Kidney epithelial cell (primary cell): ENCODE measurements at regions not wholly inside any gene's neighbourhood (a gene's known extent, or its start where the extent isn't known, plus 50 kb on each side); places are given as distances from the start of the nearest gene placed in this dataset.

Source experiments
- DNase-seq: peaks from one replicate; pipeline ENCODE4 v3.0.0-alpha.2; 2010; ENCODE audit warnings: low read depth
- H3K27me3 ChIP-seq: 2 replicates; pipeline ENCODE4 v1.6.0; 2011; ENCODE audit warnings: low read length; ENCODE audit not compliant: control insufficient read depth, insufficient read depth
- H3K36me3 ChIP-seq: 2 replicates; pipeline ENCODE4 v1.5.1; 2011; ENCODE audit warnings: low read length; ENCODE audit not compliant: control insufficient read depth, insufficient read depth
- H3K4me3 ChIP-seq: 2 replicates; pipeline ENCODE4 v1.5.1; 2011; ENCODE audit warnings: low read depth, mild to moderate bottlenecking, control low read depth, low read length
- CTCF ChIP-seq: IDR thresholded peaks from 2 replicates; pipeline ENCODE4 v1.5.1; 2011; ENCODE audit warnings: mild to moderate bottlenecking, moderate library complexity, low read length, control low read depth, inconsistent platforms; ENCODE audit not compliant: insufficient read depth, poor library complexity, severe bottlenecking

- no peaks in the 10 kb centered on the region for H3K36me3 ChIP-seq
- DNase-seq: no peak
- no peak for TF ChIP-seq CTCF
- H3K4me3 ChIP-seq: no peak overlapping the region
- H3K27me3 ChIP-seq: no peaks in the 10 kb centered on the region
Observed at GRCh38 chr9:25543806-25544205, 134.4 kb downstream of the TUSC1 start.

- no peak overlapping the region for H3K4me3 ChIP-seq
- TF ChIP-seq CTCF: no peak
- no peak for DNase-seq
- H3K27me3 ChIP-seq: no peaks in the 10 kb centered on the region
- H3K36me3 ChIP-seq: no peaks in the 10 kb centered on the region
Observed at GRCh38 chr9:25542319-25542718, 135.9 kb downstream of the TUSC1 start.

- Histone ChIP-seq H3K27me3 (no peaks in the 10 kb centered on the region), H3K36me3 (no peaks in the 10 kb centered on the region), H3K4me3 (no peak overlapping the region)
- no peak for TF ChIP-seq CTCF
- no peak for DNase-seq
Observed at GRCh38 chr9:25537808-25538207, 140.4 kb downstream of the TUSC1 start.

- H3K27me3 ChIP-seq: no peaks in the 10 kb centered on the region
- H3K36me3 ChIP-seq: no peaks in the 10 kb centered on the region
- TF ChIP-seq CTCF: no peak
- H3K4me3 ChIP-seq: no peak overlapping the region
- no peak for DNase-seq
Observed at GRCh38 chr9:25519286-25519685, 159.0 kb downstream of the TUSC1 start.

- H3K4me3 ChIP-seq: no peak overlapping the region
- no peak for TF ChIP-seq CTCF
- no peak for DNase-seq
- H3K27me3 ChIP-seq: no peaks in the 10 kb centered on the region
- H3K36me3 ChIP-seq: no peaks in the 10 kb centered on the region
Observed at GRCh38 chr9:25517701-25518100, 160.5 kb downstream of the TUSC1 start.

- no peak overlapping the region for H3K4me3 ChIP-seq
- H3K27me3 ChIP-seq: no peaks in the 10 kb centered on the region
- H3K36me3 ChIP-seq: no peaks in the 10 kb centered on the region
- TF ChIP-seq CTCF: no peak
- DNase-seq: no peak
Observed at GRCh38 chr9:25513509-25514033, 164.7 kb downstream of the TUSC1 start.
